Stimulated activated CD4-positive, alpha-beta T cell treated with anti-CD3 and anti-CD28 coated beads, Interleukin-15, amount 100 ng/mL, for 1 hour (primary cell): ENCODE measurements at regions not wholly inside any gene's neighbourhood (a gene's known extent, or its start where the extent isn't known, plus 50 kb on each side); places are given as distances from the start of the nearest gene placed in this dataset.

ENCODE experiments used
- DNase-seq, 2 donors: peaks; one replicate each; pipeline ENCODE4 v3.0.0-alpha.2; 2020; ENCODE audit warnings: low read depth in 1 of 2, low spot score in 1 of 2

DNA sequence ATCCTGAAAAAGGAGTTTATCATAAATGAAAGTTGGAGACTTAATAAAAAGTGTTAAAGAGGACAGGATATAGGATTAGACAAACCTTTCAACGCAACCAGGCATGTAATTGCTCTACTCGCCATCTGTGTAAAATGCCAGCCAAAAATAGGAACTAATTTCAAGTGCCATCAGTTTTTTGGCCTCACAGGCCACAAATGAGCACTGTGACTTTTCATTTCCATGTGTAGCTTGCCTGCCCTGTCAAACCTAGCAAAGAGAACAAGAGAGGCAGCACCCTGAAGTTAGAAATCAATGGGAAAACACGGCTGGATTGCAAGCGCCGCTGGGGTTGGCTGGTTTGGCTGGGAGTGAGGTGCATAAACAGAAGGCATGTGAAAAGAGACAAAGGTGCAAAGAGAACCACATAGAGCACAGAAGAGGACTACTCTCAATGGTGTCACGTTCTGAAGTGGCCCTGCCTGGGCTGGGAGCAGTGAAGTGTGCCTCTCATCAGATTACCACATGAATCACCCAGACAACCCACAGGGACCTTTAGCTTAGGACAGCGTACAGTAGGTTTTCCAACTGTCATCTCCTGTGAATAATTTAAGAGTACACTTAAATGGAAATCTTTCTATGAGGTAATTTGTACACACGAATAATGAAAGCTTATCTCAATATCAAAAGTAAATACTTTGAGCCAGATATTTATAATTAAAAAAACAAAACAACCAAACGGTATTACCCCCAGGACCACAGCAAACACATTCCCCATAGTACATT lies 78.0 kb upstream of the NHSL1 start:
- no peak for DNase-seq

DNA sequence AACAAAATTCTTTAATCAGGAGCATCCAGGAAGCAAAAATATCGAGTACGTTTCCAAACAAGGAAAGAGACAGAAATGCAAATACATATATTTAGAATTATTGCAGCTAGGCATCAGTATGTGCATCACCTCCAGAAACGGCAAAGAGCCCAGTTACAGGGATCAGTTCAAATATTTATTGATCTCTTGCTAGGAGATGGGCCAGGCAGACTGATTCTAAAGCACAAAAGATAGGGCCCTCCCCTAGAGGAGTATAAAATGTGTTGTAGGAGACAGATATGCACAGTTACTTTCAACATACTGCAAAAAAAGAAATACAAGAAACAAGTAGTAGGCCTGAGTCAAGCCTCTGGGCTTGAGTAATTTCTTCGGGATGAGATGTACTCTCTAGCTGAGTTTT lies 80.7 kb upstream of the NHSL1 start:
- no peak for DNase-seq

- DNase-seq, result no peak
Observed at GRCh38 chr6:138580801-138581200, 81.5 kb upstream of the NHSL1 start.

GRCh38 chr6:138582573-138582972 lies 83.3 kb upstream of the NHSL1 start:
- no peak for DNase-seq

DNA sequence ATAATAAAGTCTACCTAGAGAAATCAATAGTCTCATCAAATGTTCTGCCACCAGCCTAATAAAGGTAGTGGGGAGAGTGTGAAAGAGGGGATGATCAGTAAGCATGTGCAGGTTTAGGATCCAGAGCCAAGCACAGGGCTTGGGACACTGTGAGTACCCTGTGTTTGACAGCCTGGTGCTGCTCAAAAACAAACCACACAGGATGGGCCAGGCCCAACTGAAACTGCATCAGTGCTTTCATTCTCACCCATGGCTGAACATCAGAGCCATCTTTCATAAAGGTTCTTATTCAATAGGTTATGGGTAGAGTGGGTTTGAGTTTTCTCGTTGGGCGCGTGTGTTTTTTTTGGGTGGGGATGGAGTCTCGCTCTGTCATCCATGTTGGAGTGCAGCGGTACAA lies 87.3 kb upstream of the NHSL1 start:
- no peak for DNase-seq

GRCh38 chr6:138588805-138589434 lies 89.6 kb upstream of the NHSL1 start:
- DNase-seq, result peak; percentile 3 to 7

GRCh38 chr6:138590796-138591709 lies 91.8 kb upstream of the NHSL1 start:
- DNase-seq, result no peak

DNA sequence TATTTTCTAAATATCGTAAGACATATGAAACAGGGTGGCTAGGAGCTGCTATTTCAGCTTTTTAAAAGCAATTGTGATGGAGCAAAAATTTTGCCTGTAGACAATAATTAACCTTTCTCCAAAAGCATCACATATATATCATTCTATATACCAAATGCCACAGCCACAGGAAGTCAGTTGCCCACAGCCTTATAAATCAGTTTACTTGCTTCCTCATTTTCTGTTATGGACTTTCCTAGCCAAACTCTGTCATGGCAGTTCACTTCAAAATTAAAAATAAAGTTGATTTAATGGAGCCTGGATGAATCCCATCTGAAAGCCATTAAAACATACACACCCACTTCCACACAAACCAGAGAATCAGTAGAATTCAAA lies 93.4 kb upstream of the NHSL1 start:
- no peak for DNase-seq

GRCh38 chr6:138593124-138593877 lies 94.0 kb upstream of the NHSL1 start:
- no peak for DNase-seq

- no peak for DNase-seq
Observed at GRCh38 chr6:138593909-138594757, 94.8 kb upstream of the NHSL1 start.

DNA sequence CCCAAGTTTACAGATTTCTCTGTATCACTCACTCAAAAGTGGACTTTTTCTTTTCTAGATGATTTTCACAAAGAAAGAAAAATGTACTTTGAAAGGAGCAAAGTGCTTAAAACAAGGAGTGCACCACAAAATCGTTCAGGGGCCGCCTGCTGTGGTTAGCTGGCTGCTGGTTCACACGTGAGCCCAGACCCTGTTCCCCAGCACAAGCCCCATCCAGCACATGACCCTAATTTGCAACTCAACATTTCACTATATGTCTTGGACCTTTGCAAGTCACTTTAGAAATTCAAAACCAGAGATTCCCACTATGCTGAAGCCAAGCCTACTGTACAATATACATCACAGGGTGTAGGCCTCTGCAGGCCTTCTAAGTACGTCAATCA lies 95.5 kb upstream of the NHSL1 start:
- no peak for DNase-seq

GRCh38 chr6:138596126-138596525 lies 96.8 kb upstream of the NHSL1 start:
- no peak for DNase-seq

- no peak for DNase-seq
Observed at GRCh38 chr6:138596591-138596990, 97.3 kb upstream of the NHSL1 start.

- no peak for DNase-seq
Observed at GRCh38 chr6:138597336-138597735, 98.0 kb upstream of the NHSL1 start.

DNA sequence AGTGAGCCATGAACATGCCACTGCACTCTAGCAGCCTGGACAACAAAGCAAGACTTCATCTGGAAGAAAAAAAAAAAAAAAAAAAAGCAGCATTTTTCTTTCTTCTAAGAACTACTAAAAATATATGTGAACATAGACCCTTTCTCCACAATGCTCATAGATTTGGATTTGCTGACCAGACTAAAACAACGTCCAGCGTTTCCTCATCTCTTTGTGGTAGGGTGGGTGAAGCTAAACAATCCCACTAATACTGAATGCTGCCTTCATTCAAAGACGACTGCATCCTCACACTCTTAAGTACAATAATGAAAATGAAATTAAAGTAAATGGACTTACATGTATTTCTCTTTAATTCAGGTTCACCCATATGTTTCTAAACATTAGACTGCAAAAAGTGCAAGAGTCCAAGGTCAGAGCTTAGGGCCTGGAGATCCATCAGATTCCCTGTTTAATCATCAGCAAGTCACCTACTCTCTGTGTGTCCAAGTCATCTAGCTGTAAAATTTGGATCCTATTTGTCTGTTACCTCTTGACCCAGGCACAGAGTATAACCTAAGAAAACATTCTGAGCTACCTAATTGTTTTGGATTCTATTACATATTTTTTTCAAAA lies 99.4 kb upstream of the NHSL1 start:
- DNase-seq, result no peak

GRCh38 chr6:138600261-138600660 lies 101.0 kb upstream of the NHSL1 start:
- no peak for DNase-seq

DNA sequence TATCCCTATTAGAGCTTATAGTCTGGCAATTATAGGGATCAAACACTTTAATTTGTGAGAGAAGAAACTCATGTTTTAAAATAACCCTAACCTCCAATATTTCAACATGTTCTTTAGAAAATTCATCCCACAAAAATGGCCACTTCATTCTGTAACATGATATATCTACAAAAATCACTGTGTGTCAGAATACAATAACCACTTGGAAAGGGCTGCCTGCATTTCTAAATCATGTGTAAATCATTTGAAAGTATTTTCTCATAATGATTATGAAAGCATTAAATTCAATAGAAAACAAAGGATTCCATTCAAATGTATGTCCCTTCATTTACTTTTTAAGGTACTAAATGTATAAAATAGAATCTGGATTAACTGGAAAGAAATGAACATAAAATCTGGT lies 101.4 kb upstream of the NHSL1 start:
- no peak for DNase-seq

DNA sequence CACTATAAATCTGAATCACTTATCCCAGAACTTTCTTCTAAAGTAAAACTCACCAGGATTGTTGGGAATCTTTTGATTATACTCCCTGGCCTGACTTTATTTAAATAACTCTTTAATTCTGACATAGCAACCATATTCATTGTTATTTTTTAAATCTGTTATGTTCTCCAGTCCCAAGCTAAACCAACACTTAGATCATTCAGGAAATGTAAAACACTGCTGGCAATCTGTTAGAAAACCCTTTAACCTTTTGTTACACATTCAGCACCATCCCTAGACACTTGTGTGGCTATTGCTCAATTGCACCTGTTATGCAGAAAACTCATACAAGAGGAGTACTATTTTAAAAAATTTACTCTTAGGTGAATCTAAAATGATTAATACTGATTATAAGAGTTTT lies 101.8 kb upstream of the NHSL1 start:
- no peak for DNase-seq

- DNase-seq, result no peak
Observed at GRCh38 chr6:138605958-138606357, 106.7 kb upstream of the NHSL1 start.
